GM21360 (cell line): ENCODE measurements at regions not wholly inside any gene's neighbourhood (a gene's known extent, or its start where the extent isn't known, plus 50 kb on each side); places are given as distances from the start of the nearest gene placed in this dataset.

Source experiments
- ATAC-seq: cut with Tn5 transposase; IDR thresholded peaks from one replicate; pipeline ENCODE4 v1.9.1; 2021; ENCODE audit warnings: mild to moderate bottlenecking, moderate library complexity; ENCODE audit not compliant: unreplicated experiment

DNA sequence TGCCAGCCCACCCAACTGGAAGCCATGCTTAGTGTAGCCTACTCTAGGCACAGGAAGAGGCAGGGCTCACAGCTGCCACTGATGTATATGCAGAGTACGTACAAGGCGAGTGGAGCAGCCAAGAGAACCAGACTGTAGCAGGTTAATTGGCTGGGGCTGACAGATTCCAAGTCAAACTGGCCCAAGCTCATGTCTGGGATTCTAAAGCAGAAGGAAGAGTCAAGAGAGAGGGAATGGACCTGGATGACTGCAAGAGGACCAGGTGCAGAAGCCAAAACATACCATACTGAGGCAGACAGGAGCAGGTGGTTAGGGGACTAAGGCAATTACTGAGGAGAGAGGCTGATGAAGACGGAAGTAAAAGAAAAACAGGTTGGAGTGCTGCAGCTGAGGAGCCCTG lies 51.3 kb upstream of the LRRN2 start:
- no peak for ATAC-seq

DNA sequence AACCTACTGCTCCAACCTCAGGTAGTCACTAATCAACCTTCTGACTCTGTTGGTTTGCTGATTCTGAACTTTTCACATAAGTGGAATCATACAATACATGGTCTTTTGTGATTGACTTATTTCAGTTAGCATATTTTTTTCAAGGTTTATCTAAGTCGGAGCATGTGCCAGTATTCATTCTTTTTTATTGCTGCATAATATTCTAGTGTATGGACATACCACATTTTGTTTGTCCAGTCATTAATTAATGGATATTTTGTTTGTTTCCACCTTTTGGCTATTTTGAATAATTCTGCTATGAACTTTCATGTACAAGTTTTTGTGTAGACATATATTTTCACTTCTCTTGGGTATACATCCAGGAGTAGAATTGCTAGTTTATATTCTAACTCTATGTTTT lies 53.0 kb upstream of the LRRN2 start:
- no peak for ATAC-seq

DNA sequence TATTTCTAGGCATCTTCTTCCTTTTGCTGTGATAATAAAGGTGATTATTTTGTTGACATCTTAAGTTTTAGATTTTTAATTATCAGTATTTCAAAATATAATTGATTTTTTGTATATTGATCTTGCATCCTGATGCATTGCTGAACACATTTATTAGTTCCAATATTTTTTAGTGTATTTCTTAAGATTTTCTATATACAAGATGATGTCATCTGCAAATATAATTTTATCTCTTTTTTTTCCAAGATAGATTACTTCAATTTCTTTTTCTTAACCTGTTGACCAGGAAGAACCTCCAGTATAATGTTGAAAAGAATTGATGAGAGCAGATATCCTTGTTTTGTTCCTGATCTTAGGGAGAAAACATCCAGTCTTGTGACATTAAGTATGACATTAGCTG lies 54.8 kb upstream of the LRRN2 start:
- no peak for ATAC-seq

DNA sequence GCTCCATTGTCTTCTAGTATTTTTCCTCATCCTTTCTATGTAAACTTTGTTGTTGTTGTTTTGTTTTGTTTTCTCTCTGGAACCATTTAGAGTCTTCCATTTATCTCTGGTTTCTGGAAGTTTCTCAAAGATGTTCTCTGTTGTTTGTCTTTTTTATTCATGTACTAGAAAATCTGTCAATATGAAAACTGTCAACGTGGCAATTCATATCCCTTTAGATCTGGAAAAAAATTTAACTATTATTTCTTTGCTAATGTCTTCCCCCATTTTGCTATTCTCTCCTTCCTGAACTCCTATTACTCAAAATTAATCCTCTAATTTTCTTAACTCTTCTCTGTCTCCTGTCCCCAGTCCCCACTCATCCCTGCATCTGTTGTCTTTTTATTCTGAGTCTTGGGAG lies 55.9 kb upstream of the LRRN2 start:
- no peak for ATAC-seq

DNA sequence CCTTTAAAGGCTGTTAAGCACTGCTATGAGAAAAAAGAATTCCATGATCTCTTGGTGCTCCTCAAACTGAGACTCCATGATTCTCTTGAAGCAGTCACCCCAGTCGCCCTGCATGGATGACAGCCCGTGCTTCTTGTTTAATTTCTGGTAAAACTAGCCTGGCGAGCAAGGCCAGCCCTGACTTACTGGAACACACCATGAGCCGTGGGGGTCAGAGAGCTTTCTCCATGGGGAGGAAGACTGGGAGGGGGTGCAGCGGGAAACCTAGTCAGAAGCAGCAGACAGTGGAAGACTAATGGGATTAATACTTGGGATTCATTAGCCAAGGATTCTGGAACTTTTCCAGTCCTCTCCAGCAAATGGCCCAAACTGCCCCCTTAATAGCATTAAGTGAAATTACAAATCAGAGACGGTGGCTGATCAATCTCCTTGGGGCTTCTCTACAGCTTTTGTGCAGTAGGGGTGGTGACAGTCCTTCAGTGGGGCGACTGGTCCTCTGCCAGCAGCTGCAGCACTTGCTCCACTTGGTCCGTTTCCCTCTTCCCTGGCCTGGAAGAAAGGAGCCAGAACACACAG lies 57.2 kb upstream of the LRRN2 start:
- ATAC-seq, result no peak

DNA sequence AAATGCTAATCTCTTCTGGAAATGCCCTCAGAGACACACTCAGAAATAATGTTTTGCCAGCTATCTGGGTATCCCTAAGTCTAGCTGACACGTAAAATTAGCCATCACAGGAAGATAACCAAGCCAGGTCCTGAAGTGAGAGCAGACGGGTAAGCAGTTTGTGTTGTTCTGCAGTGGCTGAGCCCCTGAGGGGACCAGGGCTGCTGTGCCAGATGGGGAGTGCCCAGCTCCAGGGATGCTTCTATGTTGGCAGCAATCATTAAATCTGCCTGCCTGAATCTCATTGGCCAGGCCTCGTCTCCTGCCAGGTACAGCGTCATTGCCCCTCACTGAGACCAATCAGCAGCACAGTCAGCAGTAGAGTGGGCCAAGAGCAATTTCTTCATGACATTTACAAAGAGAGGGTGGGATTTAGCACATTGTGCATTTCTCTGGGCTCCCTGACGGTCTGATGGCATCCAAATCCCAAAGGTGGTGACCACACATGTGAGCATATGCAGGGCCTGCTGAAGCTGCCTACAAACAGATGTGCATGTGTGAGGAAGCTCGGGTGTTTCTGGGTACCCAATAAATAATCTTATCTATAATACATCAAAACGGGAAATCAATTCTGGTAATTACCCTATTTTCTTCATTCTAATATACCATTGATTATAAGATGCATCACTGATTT lies 58.7 kb upstream of the LRRN2 start:
- ATAC-seq, result no peak

DNA sequence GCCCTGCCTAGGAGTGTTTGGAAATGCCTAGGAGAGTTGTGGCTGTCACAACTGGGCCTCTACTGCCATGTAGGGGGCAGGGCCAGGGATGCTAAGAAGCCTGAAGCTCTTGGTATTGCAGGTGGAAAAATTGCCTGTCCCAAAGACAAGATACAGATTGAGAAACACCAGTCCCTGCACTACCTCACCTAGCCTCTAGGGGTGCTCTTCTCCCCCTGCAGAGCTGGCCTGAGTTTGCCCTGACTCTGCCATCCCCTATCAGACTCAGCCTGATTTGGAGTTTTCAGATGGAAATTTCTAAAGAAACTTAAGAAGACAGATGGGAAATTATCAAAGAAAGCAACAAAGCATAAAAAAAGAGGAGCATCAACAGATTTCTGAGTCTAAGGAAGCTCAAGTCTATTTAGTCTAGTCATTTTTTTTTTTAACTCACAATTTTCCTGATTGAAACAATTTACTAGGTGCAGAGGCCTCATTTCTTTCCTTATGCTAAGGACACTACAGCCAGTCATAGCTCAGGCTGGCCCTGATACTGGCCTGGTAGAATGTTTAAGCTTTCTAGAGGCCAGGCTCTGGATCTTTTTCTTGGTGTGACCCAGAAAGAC lies 61.4 kb upstream of the LRRN2 start:
- ATAC-seq, result no peak

DNA sequence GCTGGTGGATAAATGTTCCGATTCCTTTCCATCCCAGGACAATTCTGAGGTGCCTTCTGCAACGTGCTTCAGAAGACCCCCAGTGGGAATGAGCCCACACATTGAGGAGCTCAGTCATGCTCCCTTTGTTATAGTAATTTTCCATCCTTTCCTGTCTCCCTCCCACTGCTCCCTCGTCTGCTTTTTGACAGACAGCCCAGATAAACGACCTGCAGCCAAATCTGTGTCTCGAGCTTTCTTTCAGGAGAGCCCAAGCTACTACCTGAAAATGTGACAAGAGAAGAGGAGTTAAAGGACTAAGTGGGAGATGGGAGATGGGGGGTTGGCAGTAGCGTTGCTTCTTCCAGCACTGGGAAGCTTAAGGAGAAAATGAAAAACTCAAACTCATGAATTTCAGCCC lies 65.9 kb upstream of the LRRN2 start:
- ATAC-seq, result no peak

DNA sequence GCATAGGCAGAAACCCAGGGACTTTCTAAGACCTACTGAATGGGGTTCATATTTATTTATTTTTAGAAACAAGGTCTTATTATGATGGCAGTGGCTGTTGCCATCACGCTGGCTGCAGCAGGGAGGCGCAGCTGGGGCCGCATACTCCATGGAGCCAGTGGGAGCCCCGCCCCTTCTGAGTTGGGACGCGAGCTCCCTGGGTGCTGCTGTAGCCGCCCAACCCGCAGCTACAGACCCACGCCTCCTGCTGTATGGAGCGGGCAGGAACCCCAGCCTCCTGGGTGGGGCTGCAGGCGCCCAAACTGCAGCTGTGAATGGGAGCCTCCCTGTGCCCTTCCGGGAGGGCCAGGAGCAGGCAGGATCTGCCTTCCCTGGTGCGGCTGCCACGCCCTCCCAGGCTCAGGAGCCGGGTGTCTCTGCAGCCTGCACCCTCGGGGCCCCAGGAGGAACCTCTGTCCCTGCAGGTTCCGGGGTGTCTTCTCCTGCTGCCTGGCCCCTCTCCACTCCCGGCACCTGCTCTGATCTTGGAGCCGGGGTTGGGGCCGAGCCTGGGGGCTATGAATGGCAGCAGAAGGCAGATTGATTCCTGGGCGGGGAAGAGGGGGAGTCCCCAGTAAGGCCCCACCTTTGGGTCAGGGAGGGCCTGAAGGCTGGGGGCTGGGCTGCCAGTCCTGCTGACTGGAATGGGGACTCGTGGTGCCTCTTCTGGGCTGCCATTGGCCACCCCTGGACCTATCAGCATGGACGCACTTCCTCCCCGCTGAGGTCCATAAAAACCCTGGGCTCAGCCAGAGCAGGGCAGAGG lies 66.5 kb upstream of the LRRN2 start:
- ATAC-seq, result no peak

DNA sequence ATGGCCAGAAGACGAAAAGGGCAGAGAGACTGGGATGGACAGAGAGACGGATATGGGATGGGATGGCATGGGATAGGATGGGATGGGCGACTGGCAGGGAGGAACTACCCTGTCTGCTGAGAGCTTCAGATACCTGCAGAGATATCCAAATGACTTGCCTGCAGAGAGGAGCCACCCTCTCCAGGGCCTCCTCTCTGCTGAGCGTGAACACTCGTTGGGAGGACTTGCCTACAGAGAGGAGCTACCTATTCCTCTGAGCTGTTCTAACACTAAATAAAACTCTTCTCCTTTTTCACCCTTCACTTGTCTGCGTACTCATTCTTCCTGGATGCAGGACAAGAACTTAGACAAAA lies 67.1 kb upstream of the LRRN2 start:
- no peak for ATAC-seq

DNA sequence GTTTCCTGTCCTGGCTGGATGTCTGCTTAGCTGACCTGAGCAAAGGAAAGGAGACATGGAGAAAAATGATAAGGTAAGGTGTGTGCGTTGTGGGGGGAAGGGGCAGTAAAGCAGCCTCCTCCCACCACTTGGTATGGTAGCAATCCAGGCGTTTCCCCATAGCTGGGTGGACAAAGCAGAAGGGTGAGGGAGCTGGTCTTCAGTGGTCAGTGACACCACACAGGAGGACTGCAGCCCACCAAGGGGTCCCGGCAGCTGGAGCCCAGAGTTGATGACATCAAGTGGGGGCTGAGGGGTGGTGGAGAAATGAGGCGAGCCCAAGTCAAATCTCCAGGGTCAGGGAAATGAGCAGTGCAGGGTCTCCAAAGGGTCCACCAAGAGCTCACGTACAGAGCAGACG lies 69.3 kb upstream of the LRRN2 start:
- no peak for ATAC-seq

DNA sequence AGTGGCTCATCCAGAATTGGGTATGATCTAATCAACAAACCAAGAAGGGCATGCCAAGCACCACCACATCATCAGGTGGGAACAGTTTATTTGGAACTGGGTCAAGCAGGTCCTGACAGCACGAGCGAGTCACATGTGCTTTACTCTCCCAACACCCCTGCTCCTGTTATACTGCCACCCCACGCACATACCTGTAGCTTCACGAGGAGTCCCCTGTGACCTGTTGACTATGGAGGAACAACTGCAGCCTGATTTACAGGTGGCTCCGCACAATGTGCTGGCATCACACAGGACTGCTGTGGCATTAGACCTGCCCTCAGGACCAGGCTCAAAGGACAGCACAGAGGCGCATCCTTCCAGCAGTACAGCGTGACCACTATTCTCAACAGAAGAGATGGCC lies 70.8 kb upstream of the LRRN2 start:
- no peak for ATAC-seq

DNA sequence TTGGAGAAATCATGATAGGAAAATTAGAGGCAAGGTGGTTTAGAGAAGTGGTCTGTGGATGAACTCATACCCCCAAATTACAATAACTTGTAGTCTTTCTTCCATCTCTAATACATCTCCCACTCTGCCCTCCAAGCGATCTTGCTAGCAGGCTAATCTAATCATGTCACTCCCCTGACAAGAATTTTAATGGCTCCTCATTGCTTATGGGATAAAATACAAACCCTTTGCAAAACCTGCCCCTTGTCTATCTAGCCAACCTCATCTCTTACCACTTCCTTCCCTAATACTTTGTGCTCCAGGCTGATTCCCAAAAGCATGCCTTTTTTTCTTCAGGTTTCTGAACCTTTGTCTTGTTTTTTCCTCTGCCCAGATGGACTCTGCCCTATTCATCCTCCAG lies 71.3 kb upstream of the LRRN2 start:
- ATAC-seq, result no peak

DNA sequence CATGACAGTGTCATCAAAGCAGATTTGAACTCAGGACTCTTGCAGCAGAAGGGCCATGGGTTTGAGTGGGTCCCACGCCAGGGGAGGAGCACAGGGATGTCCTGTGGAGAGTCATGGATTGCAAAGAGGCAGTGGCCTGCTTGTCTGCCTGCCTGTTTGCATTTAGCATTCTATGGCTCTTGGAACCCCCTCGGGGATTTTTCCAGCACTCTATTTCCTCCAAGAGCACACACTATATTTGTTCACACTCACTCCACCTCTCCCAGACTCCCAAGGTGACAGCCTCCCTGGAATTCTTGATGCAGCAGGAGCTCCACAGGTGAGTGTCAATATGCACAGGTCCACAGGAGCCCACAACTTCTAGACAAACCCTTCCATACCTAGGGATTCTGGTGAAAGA lies 73.1 kb upstream of the LRRN2 start:
- ATAC-seq, result no peak

DNA sequence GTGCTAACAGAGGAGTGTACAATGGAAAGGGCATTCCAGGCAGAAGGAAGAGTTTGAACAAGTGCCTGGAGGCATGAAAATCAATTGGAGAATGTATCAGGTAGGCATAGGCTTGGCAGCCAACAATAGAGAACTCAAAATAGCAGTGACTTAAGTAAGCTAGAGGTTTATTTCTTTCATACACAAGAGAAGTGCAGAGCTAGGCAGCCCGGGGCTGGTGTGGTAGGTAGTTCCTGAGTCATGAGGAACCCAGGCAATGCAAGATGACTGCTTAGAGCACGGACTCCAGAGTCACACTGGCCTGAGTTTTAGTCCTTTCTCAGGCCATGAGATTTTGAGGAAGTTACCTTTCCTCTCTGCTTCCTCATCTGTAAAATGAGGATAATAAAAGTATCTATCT lies 74.8 kb upstream of the LRRN2 start:
- ATAC-seq, result no peak

DNA sequence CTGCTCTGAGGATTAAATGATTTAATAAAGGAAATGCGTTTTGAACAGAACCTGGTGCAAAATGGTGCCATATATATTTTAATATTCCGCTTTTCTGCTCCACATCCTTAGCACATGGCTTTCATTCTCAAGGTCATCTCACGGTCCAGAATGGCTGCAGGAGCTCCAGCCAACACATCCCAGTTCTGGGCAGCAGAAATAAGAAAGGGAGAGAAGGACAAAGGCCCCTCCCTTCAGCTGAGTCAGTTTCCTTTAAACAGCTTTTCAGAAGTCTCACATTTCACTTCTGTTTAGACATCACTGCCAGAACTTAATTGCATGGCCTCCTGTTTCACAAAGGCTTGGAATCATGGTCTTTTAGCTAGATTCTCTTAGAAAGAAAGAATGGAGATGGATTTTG lies 75.2 kb upstream of the LRRN2 start:
- ATAC-seq, result no peak

DNA sequence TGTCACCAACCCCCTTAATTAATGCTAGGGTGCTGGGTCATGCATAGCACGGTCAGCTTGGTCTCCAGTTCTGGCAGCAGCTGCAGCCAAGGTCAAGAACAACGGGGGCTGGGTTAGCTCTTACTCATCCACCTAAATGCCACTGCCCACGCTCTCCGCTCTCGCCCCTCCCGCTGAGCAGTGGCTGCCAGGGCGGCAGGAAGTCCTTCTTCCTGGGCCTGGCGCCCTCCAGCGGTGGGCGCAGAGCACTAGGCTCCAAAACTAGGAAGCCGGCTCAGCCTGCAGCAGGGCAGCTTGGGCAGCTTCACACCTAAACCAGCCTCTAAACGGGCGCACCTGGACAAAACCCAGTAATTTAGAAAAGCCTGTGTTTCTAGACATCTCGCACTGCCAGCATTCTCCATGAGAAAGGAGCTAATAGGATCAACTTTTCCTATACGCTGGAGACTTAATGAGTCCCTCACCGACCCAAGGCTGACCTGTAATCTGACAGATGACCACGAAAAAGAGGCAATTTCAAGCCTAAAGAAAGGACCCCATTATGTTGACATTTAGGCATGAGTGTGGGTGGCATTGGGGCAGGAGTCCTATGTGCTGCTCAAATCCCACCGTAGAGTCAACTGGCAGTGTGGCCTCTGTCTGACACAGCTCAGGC lies 78.4 kb upstream of the LRRN2 start:
- ATAC-seq, result peak; percentile 87

DNA sequence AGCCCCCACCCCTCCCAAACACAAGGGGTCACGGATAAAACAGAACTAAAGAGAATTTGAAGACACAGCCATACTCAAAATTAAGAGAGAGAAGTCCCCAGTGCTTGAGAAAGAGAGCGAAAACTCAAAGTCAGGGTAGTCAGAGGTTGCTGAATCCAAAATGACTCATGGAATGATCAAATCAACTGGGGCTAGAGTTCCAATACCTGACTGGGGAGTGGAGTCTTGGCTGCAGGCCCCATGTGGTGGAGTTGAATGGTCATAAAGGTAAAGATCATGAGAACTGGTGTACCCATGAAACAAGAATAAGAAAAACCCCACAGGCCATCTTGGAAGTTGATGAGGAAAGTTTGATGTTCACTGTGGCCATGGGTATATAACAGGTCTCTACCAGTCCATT lies 84.5 kb upstream of the LRRN2 start:
- no peak for ATAC-seq

DNA sequence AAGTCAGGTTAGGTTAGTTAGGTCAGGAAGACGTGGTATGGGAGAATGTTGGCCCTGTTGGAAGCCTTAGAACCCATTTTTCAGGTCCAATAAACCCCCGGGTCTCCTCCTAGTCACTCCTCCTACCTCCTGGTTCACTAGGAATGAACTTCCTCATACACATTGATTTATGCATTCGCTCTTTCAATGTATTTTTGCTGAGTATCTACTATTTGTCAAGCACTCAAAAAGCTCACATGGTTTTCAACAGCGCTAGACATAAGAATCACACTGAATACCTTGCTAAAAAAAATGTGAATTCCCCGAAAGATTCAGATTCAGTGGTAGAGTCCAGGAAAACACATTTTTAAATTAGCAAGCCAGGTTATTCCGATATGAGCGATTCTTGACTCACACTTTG lies 85.8 kb upstream of the LRRN2 start:
- ATAC-seq, result no peak

DNA sequence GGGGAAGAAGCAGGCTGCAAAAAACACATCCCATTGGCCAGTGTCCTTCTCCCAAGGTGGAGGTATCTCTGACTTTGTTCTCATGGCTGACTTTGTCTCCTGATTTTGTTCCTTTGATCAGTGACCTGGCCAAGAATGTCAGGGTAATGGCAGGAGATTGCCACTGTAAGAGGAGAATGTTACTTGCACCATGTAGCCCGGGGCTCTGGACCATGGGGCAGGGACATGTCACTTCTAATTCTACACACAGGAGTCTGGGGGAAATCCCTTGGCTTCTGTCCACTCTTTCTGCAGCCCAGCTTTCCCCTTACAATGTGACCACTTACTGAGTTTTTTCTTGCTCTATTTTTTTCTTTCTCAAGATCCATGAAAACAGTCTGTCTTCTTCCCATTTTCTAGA lies 87.7 kb upstream of the LRRN2 start:
- no peak for ATAC-seq

DNA sequence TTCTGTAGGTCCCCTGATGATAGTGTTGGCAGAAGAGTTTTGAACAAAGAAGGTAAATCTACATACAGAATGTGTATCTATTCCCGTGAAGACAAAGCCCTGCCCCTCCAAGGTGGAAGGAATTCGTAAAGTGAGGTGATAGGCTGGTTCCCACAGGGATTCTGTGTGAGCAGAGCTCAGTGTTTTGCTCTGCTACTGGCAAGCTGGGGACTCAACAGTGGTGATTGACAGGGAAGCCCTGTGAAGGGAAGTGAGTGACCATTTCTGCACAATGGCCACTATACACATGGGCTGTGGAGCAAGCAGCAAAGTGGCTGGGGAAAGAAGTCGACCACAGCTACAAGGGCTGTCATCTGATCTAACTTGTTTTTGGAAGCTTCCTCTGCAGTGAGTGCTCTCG lies 90.0 kb upstream of the LRRN2 start:
- ATAC-seq, result no peak

DNA sequence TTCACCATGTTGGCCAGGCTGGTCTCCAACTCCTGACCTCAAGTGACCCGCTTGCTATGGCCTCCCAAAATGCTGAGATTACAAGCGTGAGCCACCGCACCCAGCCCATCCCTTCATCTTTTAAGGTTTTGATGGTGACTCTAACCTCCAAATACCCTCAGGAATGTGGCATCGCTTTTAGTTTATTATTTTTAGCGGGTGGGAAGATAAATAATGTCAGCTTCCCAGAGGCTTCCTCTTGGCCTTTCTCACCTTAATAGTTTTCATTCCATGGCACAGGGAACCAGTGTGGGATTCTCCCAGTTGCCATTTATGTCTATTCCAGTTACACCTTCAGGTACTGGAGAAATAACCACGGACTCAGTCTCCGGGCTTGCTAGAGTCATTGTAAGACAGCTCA lies 92.1 kb upstream of the LRRN2 start:
- no peak for ATAC-seq
